Stimulated activated CD4-positive, alpha-beta T cell treated with anti-CD3 and anti-CD28 coated beads, Interleukin-2, amount 100 ng/mL, for 24 hours (primary cell): ENCODE measurements at regions not wholly inside any gene's neighbourhood (a gene's known extent, or its start where the extent isn't known, plus 50 kb on each side); places are given as distances from the start of the nearest gene placed in this dataset.

ENCODE experiments used
- DNase-seq, 2 donors: peaks; one replicate each; pipeline ENCODE4 v3.0.0-alpha.2; 2020

- DNase-seq = no peak
Observed at GRCh38 chr15:62822228-62822627, 220.3 kb upstream of the TPM1 start.

DNA sequence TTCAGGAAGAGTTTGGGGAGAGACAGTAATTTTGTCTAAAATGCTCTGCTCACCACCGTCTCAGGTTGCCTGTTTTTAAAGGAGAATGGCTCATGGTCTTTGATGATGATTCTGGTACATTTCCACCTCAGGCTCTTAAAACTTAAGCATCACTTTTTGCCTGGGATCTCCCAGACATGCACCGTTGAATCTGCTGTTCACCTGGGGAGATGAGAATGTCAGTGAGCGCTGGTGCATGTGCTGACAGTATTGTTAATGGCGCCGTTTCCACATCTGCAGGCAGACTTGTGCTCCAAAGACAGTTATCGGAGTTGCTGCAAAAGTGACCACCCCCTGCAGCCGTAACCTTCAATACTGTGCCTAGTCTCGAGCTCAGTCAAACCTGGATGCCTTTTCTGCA is 219.0 kb upstream of the TPM1 start:
- no peak for DNase-seq

GRCh38 chr15:62824111-62825015 is 218.2 kb upstream of the TPM1 start:
- DNase-seq = no peak

- no peak for DNase-seq
Observed at GRCh38 chr15:62825191-62825590, 217.4 kb upstream of the TPM1 start.

DNA sequence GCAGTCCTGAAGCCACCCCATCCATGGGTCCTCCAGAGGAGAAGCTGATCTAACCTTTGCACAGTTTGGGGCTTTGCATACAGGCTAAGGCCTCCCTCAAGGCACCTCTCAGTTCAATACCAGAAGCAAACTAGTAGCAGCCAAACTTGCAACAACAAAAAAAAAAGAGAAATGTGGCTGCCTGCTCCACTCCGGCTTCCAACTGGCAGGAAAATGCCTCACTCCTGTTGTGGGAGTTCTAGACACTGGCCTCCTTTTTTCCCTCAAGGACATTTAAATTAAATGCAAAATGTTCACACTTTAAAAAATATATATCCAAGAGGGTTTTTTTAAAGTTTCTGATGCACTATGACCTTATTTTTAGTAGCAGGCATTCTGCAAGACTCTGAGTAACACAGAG is 216.0 kb upstream of the TPM1 start:
- DNase-seq = no peak

- DNase-seq = no peak
Observed at GRCh38 chr15:62828364-62828763, 214.2 kb upstream of the TPM1 start.

DNA sequence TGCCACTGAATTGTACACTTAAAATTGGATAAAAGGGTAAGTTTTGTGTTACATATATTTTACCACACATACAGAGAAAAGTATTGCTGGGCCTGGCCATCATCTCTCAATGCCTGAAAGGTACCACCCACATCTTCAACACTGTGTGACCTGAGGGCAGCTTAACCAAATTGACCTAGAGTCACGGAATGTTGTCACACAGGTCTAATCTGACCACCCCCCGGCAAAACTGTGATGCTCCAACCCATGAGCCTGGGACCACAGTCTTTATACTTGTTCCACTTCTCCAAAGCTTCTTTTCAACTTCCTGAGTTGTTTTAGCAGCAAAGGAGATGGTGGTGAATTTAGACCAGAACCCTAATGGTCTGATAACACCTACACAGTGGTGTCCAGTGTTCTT is 210.3 kb upstream of the TPM1 start:
- DNase-seq = no peak

DNA sequence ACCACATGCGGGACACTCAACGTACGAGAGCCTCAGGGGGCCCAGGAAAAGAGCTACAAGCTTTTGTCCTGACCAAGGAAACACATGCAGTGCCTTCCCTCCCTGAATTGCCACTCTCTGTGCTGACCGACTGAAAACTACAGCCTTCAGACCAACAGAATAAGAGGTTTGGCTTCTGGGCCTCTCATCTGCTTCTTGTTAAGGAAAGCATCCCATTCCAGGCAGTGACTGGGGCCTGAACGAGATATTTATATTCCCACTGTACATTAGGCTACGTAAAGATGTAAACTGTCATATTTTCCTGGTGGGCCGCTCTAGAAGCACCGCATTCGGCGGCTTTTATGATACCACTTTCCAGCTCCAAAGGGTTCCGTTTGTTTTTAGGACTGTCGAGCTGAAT is 208.9 kb upstream of the TPM1 start:
- DNase-seq = no peak

DNA sequence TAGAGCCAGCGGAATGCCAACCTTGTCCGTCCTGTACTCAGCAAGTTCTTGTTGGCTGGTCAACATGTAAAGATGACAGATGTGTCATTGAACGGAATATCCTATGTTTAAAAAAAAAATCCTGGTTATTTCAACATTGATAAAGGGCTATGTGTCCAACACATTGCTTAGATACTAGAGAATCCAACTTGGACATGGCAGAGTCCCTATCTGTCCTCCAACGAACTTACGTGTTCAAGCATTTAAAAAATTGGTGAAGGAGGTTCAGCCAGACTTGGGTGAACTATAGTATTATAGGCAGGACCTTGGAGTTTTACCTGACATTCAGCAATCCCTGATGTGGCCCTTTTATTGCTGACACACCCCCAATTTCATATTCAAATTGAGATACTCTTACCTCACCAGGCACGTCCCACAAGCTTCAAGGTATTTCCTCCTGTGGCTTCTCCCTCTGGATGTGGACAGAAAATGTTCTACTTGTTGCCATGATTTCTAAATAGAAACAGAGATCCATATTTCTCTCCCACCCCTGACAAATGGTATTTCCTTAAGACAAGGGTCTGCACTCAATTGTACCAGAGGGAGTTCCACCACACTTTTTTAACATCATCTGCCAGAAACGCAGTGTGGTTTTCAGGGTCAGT is 207.7 kb upstream of the TPM1 start:
- DNase-seq = no peak

DNA sequence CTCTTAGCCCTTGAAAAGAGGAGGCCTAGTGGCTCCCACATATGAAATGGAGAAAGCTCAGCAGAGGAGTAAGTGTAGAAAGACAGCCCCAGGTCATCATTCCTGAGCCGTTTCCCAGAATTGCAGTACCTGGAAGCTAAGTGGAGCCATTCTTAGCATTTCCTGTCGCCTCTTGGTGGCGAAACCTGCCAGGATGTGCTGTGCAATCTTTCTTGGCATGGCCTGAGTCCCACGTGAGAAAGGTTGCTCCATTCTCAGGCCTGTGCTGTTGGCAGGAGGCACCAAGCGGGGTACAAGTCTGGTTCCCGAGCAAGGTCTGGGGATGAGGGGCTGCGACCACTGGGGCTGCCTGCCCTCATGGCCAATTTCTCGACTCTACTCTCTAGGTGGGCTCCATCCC is 207.2 kb upstream of the TPM1 start:
- DNase-seq = no peak

- DNase-seq = no peak
Observed at GRCh38 chr15:62835762-62836161, 206.8 kb upstream of the TPM1 start.

DNA sequence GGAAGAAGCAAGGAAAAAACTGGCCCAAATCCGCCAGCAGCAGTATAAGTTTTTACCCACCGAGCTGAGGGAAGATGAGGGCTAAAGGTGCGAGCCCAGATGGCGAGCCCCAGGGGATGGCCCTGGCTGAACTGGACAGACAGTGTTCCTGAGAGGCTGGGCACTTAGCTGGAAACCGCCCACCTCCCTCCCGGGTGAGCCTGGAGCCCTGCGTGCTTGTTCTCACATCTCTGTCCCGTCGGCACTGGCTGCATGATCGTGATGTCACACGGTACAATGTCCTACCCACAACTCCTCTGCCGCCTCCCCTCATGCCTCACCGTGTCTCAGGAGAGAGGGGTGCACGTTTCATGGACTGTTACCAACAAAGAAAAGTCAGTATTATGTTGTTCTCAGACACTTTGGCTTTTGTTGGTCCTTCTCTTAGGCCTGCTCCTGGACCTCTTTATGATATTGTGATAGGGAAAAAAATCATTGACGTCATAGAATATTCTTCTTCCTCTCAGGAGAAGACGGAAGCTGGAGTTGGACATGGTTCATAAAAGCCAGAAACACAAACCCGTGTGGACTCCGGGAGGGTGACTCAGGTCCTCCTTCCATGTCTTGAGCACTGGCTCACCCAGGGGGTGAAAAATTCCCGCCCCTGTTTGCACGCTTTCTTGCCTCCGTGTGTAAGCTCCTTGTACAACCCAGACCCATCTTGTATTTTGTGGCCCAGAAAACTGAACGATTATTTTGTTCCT is 201.8 kb upstream of the TPM1 start:
- no peak for DNase-seq

- no peak for DNase-seq
Observed at GRCh38 chr15:62841269-62841628, 201.3 kb upstream of the TPM1 start.

DNA sequence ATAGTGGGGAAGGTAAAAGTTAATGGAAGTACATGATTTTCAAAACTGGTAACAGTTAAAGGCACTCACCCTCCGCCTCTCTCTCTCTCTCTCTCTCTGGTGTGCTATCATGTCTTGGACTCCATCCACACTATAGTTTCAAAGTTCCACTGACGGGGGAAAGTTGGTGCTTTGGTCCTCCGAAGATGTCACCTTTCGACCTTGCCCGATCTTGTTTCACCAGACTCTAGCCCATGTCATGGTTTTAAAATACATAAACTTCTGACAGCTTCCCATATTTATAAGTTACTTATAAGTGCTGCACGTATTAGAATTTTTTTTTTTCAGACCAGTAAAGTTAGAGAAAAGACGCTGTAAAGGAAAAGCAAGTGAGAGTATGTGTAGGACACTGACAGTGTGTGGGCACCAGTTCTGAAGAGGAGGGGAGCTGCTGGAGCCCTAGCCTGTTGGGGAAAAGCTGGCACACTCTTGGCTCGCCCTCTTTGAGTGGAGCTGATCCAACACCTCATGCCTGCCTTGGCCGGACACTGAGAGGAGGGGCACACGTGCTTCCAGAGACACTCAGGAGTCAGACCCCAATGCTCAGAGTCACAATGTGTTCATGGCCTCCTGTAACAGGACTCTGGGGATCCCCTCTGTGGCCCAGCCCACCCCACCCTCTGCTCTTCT is 200.5 kb upstream of the TPM1 start:
- no peak for DNase-seq

GRCh38 chr15:62843311-62843710 is 199.2 kb upstream of the TPM1 start:
- no peak for DNase-seq

DNA sequence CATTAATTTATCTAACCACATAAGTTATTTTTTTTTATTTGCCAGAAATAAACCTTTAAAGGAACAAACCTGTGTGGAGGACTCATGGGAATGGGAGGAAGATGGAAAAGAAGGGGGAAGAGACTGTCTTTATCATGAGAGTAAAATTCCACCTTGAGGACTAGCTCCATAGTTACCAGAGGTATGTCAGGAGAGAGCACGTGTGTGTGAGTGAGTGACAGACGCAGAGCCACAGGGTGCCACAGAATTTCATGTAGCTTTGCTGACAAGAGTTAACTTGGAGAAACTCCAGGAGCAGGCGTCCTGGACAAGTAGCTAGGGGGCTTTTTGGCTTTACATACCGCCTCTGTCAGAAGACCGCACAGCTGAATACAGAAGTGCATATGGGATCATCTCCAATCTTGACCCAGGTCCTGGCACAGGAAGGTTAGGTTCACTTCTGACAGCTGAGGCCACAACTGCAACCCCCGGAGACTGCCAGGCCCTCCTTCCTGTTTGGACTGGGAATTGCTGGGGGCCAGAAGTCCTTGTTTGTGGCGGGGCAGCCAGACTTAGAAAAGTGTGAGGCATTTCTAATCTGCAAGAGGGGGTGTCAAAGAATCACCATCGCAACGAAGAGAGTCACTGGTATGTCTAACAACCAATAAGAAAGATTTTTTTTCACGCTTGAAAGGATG is 197.8 kb upstream of the TPM1 start:
- DNase-seq = no peak

DNA sequence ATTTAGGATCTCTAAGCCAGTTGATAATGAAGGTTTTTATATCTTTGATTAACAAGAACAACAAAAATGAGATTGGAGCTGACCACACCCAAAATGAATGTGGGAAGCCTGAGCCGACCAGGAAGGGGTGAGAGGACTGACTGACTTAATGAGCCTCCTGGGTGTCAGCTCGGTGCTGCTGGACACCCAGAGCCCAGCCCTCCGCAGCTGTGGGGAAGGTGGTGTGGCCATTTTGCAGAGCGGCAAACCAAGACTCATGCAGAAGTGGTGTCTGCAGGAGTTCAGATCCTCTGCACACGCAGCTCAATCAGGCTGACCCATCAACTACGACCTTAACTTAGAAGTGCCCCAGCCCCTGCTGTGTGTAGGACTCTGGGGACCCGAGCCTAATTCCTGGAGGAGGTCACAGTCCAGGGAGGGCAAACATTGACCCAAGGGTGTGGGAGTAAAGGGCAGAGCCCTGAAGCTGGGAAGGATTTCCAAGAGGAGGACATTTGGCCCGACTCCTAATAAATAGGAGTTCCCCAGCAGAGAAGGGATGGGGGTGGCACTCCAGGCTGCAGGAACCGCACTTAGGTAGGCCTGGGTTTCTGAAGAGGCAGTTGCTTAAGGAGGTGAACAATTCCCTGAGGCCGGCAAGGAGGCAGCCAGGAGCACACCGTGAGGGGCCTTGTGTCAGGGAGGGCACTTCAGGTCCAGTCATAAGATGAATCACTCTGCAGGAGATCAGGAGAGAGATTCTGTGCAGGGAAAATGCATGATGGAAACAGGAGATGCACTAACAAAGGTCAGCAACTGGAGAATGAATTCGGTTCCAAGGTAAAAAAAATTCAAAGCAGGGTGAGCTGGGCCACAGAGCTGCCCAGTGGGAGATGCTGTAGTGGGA is 197.1 kb upstream of the TPM1 start:
- no peak for DNase-seq

DNA sequence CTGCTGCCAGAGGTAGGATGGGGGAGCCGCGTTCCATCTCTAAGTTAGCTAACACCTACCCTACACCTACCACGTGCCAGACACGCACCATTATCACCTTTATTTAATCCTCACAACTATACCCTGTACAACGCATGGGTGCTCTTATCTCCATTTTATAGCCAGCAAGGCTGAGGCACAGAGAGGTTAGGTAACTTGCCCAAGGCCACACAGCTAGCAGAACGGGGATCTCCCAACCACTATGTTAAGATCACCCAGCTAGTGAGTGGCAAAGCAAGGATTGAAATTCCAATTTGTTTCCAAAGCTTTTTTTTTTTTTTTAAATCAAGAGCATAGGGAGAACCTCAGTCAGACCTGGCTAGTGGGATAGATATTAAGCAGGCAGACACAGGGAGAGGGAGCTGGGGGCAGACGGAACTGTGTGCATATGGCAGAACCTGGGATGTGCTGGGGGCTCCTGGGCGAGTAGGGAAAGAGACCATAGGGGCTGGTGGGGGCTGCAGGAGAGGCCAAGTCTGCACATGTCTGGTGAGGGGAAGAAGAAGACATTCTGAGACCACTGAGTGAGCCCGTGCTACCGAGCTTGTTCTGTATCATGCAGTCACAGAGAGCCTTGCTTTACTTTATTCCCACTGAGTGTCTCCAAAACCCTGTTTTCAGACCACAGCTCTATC is 196.3 kb upstream of the TPM1 start:
- DNase-seq = no peak

DNA sequence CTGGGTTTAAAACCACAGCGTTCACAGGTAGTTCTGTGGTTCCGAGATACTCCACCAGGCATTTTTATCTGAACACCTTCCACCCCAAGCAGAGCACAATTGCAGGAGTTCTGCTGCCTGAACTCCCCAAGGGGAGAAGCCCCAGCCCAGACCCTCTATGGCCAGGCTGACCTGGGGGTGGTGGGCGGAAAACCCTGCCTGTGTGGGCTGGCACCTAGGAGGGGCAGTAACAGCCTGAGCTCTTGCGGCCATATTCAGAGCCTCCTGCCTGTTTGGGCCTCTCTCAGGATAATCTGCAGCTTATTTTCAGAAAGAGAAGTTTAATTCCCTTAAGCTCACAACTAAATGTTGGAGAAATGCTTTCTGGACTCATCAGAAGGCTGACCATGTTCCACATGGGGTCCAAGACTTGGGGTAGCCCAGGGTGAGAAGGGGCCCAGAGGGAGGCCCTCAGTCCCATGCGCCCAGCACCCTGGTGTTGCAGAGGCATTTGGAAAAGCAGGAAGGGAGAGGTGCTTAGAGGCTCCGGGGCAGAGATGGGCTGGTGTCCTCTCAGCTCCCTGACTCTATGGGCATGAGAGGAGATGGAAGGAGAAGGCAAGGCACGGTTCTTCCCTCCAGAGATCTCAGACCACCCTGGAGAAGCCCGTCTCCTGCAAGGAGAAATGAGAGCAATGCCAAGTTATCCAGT is 195.6 kb upstream of the TPM1 start:
- DNase-seq = no peak

DNA sequence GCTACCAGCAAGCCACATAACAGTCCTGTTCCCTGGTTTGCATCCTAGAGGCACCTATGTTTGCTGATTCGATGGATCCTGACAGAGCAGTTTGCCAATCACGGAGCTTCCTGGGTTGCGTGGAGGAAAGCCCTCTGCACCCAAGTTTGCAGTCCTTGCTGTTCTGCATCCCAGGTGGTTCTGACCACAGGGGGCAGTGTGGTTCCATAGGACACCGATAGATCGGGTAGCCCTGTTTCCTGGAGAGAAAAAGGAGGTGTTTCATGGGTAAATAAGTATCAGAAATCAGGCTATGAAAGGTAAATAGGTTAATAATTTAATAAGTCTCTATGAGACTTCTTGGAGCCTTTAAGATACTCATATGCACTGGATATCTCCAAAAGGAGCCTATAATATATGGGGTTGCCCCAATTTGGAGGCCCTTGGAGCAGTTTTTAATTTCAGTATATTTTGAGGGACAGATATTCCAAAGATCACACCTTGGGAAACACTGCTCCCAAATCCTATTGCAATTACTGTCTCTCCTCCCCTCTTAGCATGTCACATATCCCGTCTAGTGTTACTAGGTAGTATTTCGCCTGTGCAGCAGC is 194.6 kb upstream of the TPM1 start:
- DNase-seq = peak; percentile 52 to 70
